ENCODE measurements at regions not wholly inside any gene's neighbourhood (a gene's known extent, or its start where the extent isn't known, plus 50 kb on each side); places are given as distances from the start of the nearest gene placed in this dataset.
A peak's percentile ranks its signal among the peaks of the same experiment; 100 is the strongest.

DNA sequence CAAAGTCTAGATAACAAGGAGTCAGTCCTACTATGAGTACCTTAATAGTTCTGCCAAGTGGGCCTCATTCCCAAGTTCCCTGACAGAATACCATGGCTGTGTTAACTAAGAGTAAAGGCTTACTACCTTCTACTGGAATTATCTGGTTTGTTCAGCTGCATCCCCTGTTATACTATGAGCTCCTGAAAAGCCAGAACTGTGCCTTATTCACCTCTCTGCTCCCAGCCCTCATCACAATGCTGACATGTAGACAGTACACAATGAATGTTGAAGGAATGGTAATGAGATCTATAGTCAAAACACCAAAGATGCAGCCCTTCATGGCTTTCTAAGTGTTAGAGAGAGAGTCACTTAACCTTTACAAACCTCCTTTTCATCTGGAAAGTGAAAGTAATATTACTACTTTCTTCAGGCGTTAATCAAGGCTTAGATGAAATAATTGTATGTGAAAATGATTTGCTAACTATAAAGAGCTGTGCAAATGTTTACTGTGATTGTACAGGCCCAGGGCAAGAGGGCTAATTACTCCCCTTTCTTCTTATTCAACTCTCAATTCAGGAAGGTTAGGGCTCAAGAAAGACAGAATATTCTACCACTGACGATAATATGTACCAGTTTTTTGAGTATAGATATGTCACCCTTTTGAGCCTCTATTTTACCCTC is 70.3 kb upstream of the MROH9 start:
- DNase-seq: no peak

DNA sequence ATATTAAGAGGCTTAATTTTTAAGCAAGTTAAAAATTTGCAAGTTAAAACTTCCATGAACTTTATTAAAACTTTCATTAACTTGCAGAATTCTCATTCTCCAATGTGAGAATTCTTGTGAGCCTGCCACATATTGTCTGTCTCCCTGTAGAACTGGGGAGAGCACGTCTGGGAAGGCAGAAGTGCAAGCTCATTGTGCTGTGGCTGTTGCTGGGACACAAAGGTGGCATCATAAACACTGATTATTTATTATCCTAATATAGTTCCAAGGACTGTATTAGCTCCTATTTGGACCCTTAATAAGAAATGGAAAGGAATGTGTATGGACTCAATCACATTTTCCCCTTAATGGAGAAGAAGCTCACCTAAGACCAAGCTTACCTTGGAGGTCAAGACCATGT is 68.7 kb upstream of the MROH9 start:
- no peak for DNase-seq

- no peak for DNase-seq
These were observed 63.5 kb upstream of the MROH9 start for GRCh38 chr1:170871868-170872267.

DNA sequence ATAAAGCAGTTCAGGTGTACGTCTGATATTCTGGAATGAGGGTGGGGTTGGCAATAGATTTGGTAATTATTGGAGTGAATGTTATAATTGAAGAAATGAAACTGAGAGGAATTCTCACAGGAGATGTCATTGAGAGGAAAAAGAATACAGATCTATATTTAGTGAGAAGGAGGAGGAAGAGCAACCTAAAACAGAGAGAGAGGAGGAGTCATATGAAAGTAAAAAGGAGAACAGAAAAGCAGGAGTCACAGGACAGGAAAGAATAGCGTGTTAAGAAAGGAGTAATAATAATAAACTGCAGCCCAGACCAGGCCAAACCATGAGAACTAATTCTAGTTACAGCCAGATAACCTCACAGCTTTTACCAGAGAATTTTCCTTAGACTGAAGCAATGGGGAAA is 62.7 kb upstream of the MROH9 start:
- no peak for DNase-seq

- DNase-seq: no peak
These were observed 60.7 kb upstream of the MROH9 start for GRCh38 chr1:170874671-170875070.

DNA sequence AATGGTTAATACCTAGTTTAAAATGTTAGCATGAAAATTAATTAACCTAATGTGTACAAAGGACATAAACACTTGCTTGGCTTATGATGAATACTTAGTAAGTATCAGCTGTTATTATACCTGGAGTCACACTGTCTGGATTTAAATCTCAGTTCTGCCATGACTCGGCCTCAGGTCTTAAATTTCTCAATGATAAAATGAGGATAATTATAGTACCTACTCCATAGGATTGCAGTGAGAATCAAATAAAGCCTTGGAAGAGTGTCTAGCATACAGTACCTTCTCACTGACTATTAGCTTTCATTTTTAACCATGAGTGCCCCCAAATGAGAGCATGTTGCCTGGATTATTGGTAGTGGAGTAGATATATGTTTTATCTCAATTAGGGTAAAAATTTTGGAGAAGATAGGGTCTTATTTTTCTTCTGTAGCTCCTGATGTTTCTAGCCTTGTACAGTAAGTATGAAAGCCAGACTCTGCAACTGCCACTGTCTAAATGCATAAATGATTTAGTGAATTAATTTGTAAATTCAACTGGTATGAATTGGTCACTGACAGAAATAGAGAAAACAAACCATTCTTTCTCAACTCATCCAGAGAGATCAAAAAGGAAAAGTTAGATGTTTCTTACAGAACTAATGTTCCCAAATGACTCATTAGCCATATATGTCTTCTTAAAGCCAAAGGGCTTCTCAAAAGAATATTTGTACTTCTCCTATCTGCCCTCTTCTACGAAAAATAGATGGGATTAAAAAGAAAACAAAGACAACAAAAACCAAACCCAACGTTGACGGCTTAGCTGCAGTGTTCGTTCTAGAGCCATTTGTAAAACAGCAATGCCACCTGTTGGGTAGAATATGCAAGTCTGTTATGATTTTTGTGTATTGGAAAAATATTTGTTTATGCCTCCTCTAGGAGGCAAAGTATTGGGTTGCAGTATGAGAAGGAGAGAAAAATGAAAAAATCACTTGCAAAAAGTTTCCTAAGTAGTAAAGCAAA is 53.8 kb upstream of the MROH9 start:
- DNase-seq: peak; percentile 28

All from NCI-H1417 treated with DMSO at 0.1 percent for 48 hours (cell line).